ENCODE measurements at regions not wholly inside any gene's neighbourhood (a gene's known extent, or its start where the extent isn't known, plus 50 kb on each side); places are given as distances from the start of the nearest gene placed in this dataset.

DNA sequence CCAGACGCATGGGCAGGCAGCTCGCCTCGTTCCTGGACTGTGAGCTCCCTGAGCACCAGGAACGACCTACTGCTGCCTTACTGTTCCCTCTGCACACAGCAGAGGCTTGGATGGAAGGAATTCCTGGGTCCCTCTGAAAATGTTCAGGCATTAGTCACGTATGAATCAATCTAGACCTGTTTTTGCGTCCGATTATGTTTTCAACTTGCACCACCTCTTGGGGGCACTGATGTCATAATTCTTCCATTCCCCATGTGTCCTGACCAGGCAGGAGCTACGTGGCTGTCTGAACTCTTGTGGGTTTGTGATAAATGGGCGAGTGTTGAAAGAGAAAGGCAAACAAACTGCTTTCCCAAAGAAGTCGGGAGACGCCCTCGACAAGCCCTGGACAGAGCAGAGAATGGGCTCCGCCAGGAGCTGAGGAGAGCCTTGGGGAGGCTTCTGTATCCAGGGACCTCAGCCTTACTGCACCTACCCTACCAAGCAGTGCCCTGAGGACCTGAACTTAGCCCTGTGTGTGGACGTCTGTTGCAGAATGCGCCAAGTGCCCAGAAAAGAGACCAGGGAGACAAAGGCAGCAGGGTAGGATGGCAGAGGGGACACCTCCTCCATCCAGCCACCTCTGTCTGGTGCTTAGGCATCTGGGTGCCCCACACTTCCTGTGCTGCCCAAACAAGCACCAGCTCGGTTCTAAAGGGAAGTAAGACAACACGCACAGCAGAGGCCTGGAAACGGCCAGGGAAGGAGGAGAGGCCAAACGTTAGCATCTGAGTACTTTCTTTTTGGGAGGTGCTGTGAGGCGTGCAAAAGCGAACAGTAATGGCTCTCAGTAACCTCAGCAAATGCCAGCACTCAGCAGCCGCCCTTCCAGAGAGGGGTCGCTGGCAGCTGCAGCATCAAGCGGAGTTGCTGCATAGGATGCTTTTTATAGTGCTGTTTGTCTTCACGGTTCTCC is 124.2 kb downstream of the LY86 start:
- POLR2A ChIA-PET = interaction anchor here (1.3 kb wide), 1 partner anchor 16 kb away, joined by 4 read pairs; no protein-coding TSS in a partner anchor
- Histone ChIP-seq H3K79me2 (ENCODE audit: insufficient read depth, low read depth, low read length) (no peaks in the 10 kb centered on the region), H3K4me1 (ENCODE audit: insufficient read depth, low read length, poor library complexity, severe bottlenecking) (peaks cover 21% of the 10 kb centered on the region), H3K4me3 (ENCODE audit: low read depth, low read length, poor library complexity, severe bottlenecking) (no peak overlapping the region), H3K9me3 (ENCODE audit: low read length) (no peaks in the 10 kb centered on the region), H3K27ac (ENCODE audit: low read depth, low read length, poor library complexity, severe bottlenecking) (no peak overlapping the region), H3K4me2 (ENCODE audit: low read length) (peak overlapping the region; percentile 29; the same call in 1 of the 2 replicates), H3K36me3 (ENCODE audit: insufficient read depth, low read length) (no peaks in the 10 kb centered on the region), H2AFZ (ENCODE audit: low read length) (peak overlapping the region; percentile 17; the same call in 1 of the 2 replicates), H3K9me2 (ENCODE audit: insufficient read depth, low read length) (no peaks in the 10 kb centered on the region), H4K20me1 (ENCODE audit: insufficient read depth, low read length) (no peaks in the 10 kb centered on the region)
- CTCF ChIA-PET (ENCODE audit: unreplicated experiment) = no interaction called here
- intact Hi-C loops (cut with micrococcal nuclease; ENCODE audit: unreplicated experiment) = no loop called here
- BruUV-seq (replicated peaks) = no TSS peak
- TF ChIP-seq, protein P1, sequence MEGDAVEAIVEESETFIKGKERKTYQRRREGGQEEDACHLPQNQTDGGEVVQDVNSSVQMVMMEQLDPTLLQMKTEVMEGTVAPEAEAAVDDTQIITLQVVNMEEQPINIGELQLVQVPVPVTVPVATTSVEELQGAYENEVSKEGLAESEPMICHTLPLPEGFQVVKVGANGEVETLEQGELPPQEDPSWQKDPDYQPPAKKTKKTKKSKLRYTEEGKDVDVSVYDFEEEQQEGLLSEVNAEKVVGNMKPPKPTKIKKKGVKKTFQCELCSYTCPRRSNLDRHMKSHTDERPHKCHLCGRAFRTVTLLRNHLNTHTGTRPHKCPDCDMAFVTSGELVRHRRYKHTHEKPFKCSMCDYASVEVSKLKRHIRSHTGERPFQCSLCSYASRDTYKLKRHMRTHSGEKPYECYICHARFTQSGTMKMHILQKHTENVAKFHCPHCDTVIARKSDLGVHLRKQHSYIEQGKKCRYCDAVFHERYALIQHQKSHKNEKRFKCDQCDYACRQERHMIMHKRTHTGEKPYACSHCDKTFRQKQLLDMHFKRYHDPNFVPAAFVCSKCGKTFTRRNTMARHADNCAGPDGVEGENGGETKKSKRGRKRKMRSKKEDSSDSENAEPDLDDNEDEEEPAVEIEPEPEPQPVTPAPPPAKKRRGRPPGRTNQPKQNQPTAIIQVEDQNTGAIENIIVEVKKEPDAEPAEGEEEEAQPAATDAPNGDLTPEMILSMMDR (conservative IDR thresholded peaks at IDR 0.05; ENCODE audit: low read length) = peak; percentile 41
- no peak for TF ChIP-seq EZH2phosphoT487 (IDR thresholded peaks at IDR 0.05; ENCODE audit: borderline replicate concordance, low read depth, low read length)
- no peak for DNase-seq (ENCODE audit: low spot score)

DNA sequence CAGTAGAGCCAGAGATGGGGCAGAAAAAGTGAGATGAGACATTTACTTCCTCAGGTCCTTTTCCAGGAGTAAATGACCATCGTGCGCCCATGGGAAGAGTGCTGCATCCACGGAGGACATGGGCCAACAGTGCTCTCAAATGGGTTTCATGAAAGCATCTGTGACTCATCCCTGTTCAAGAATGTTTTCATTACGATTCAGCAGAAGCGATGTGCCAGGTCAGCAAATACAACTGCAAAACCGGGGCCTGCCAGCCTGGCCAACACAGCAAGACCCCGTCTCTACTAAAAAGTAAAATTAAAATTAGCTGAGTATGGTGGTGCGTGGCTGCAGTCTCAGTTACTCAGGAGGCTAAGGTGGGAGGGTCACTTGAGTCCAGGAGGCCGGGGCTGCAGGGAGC is 125.1 kb downstream of the LY86 start:
- intact Hi-C loops (cut with micrococcal nuclease; ENCODE audit: unreplicated experiment) = no loop called here
- H4K20me1 ChIP-seq (ENCODE audit: insufficient read depth, low read length) = no peaks in the 10 kb centered on the region
- no peaks in the 10 kb centered on the region for H3K79me2 ChIP-seq (ENCODE audit: insufficient read depth, low read depth, low read length)
- no peak overlapping the region for H3K4me3 ChIP-seq (ENCODE audit: low read depth, low read length, poor library complexity, severe bottlenecking)
- no peaks in the 10 kb centered on the region for H3K36me3 ChIP-seq (ENCODE audit: insufficient read depth, low read length)
- H3K9me2 ChIP-seq (ENCODE audit: insufficient read depth, low read length) = no peaks in the 10 kb centered on the region
- H3K4me1 ChIP-seq (ENCODE audit: insufficient read depth, low read length, poor library complexity, severe bottlenecking) = peaks cover 21% of the 10 kb centered on the region
- H3K27ac ChIP-seq (ENCODE audit: low read depth, low read length, poor library complexity, severe bottlenecking) = no peak overlapping the region
- no peak overlapping the region for H2AFZ ChIP-seq (ENCODE audit: low read length)
- H3K4me2 ChIP-seq (ENCODE audit: low read length) = no peak overlapping the region
- POLR2A ChIA-PET = interaction anchor here (1.3 kb wide), 1 partner anchor 16 kb away, joined by 4 read pairs; no protein-coding TSS in a partner anchor
- CTCF ChIA-PET (ENCODE audit: unreplicated experiment) = no interaction called here
- H3K9me3 ChIP-seq (ENCODE audit: low read length) = no peaks in the 10 kb centered on the region
- BruUV-seq (replicated peaks) = no TSS peak
- no peak for DNase-seq (ENCODE audit: low spot score)
- TF ChIP-seq, protein P1 (conservative IDR thresholded peaks at IDR 0.05; ENCODE audit: low read length) = no peak
- no peak for TF ChIP-seq EZH2phosphoT487 (IDR thresholded peaks at IDR 0.05; ENCODE audit: borderline replicate concordance, low read depth, low read length)
